Colonic mucosa (tissue), 4 donors: ENCODE measurements at regions not wholly inside any gene's neighbourhood (a gene's known extent, or its start where the extent isn't known, plus 50 kb on each side); places are given as distances from the start of the nearest gene placed in this dataset.

Source experiments
- DNase-seq: peaks from one replicate; pipeline ENCODE4 v3.0.0-alpha.2; 2020
- H3K27ac ChIP-seq: fragments of 200-600 bp; one replicate; pipeline ENCODE4 v1.8.0; 2021
- H3K27me3 ChIP-seq: fragments of 200-600 bp; one replicate; pipeline ENCODE4 v1.8.0; 2021
- H3K36me3 ChIP-seq: fragments of 200-600 bp; one replicate; pipeline ENCODE4 v1.8.0; 2021
- H3K4me1 ChIP-seq: fragments of 200-600 bp; one replicate; pipeline ENCODE4 v1.8.0; 2021; ENCODE audit warnings: mild to moderate bottlenecking
- H3K4me3 ChIP-seq: fragments of 200-600 bp; one replicate; pipeline ENCODE4 v1.8.0; 2021
- H3K9ac ChIP-seq, 2 donors: one replicate each; pipeline ENCODE4 v1.7.0; 2013; ENCODE audit warnings: control low read depth in 2 of 2, low read depth in 2 of 2, low read length in 2 of 2
- H3K9me3 ChIP-seq: fragments of 200-600 bp; one replicate; pipeline ENCODE4 v1.8.0; 2021
- CTCF ChIP-seq: fragments of 200-600 bp; IDR thresholded peaks from one replicate; pipeline ENCODE4 v1.8.0; 2022; ENCODE audit warnings: antibody characterized with exemption, mild to moderate bottlenecking
- intact Hi-C: fragments of 100-400 bp; cut with DNase I; formaldehyde crosslinking; loops from one replicate; pipeline ENCODE4 v1.14.1; 2022
- donor health status: healthy.
- donor health status: DM: no; HTN: no; CAD: no.
- donor health status: DM: no; HTN: no; CAD: no.

GRCh38 chr21:34255073-34255472 lies 108.7 kb upstream of the KCNE2 start:
- no peaks in the 10 kb centered on the region for H3K9me3 ChIP-seq
- H3K9ac ChIP-seq: no peak overlapping the region
- no peak overlapping the region for H3K27ac ChIP-seq
- intact Hi-C loops: no loop called here
- no peak for DNase-seq
- H3K36me3 ChIP-seq: no peaks in the 10 kb centered on the region
- H3K4me1 ChIP-seq: no peaks in the 10 kb centered on the region
- no peaks in the 10 kb centered on the region for H3K27me3 ChIP-seq
- no peak for TF ChIP-seq CTCF
- H3K4me3 ChIP-seq: no peak overlapping the region

- no peak for TF ChIP-seq CTCF
- Histone ChIP-seq H3K9me3 (no peaks in the 10 kb centered on the region), H3K9ac (no peak overlapping the region), H3K36me3 (no peaks in the 10 kb centered on the region), H3K27me3 (no peaks in the 10 kb centered on the region), H3K4me3 (no peak overlapping the region), H3K27ac (no peak overlapping the region), H3K4me1 (no peaks in the 10 kb centered on the region)
- DNase-seq: no peak
- intact Hi-C loops: no loop called here
These were observed 103.4 kb upstream of the KCNE2 start for GRCh38 chr21:34260277-34261008.

- H3K4me3 ChIP-seq: no peak overlapping the region
- no peaks in the 10 kb centered on the region for H3K36me3 ChIP-seq
- H3K27me3 ChIP-seq: no peaks in the 10 kb centered on the region
- H3K4me1 ChIP-seq: no peaks in the 10 kb centered on the region
- H3K9ac ChIP-seq: no peak overlapping the region
- no peaks in the 10 kb centered on the region for H3K9me3 ChIP-seq
- H3K27ac ChIP-seq: no peak overlapping the region
- TF ChIP-seq CTCF: no peak
- intact Hi-C loops: no loop called here
- no peak for DNase-seq
These were observed 101.9 kb upstream of the KCNE2 start for GRCh38 chr21:34261841-34262468.

GRCh38 chr21:34262469-34262845 lies 101.3 kb upstream of the KCNE2 start:
- H3K4me3 ChIP-seq: no peak overlapping the region
- TF ChIP-seq CTCF: no peak
- H3K27ac ChIP-seq: no peak overlapping the region
- H3K4me1 ChIP-seq: no peaks in the 10 kb centered on the region
- H3K27me3 ChIP-seq: no peaks in the 10 kb centered on the region
- H3K36me3 ChIP-seq: no peaks in the 10 kb centered on the region
- no peak overlapping the region for H3K9ac ChIP-seq
- intact Hi-C loops: no loop called here
- no peak for DNase-seq
- no peaks in the 10 kb centered on the region for H3K9me3 ChIP-seq

GRCh38 chr21:34263629-34264028 lies 100.2 kb upstream of the KCNE2 start:
- no peaks in the 10 kb centered on the region for H3K4me1 ChIP-seq
- no peak overlapping the region for H3K4me3 ChIP-seq
- H3K27me3 ChIP-seq: no peaks in the 10 kb centered on the region
- DNase-seq: no peak
- no peaks in the 10 kb centered on the region for H3K36me3 ChIP-seq
- no peak overlapping the region for H3K9ac ChIP-seq
- TF ChIP-seq CTCF: no peak
- H3K27ac ChIP-seq: no peak overlapping the region
- H3K9me3 ChIP-seq: no peaks in the 10 kb centered on the region
- intact Hi-C loops: no loop called here
